Superior temporal gyrus (tissue), 1 donor: ENCODE measurements at regions not wholly inside any gene's neighbourhood (a gene's known extent, or its start where the extent isn't known, plus 50 kb on each side); places are given as distances from the start of the nearest gene placed in this dataset.
A peak's percentile ranks its signal among the peaks of the same experiment; 100 is the strongest.
"Not testable (repeated sequence)": the region's sequence is repeated elsewhere in the genome, so short reads cannot be mapped to it uniquely, and the experiment has no call there.

Experiments
- DNase-seq: peaks from one replicate; pipeline ENCODE4 v3.0.0-alpha.2; 2016; ENCODE audit errors: extremely low spot score

DNA sequence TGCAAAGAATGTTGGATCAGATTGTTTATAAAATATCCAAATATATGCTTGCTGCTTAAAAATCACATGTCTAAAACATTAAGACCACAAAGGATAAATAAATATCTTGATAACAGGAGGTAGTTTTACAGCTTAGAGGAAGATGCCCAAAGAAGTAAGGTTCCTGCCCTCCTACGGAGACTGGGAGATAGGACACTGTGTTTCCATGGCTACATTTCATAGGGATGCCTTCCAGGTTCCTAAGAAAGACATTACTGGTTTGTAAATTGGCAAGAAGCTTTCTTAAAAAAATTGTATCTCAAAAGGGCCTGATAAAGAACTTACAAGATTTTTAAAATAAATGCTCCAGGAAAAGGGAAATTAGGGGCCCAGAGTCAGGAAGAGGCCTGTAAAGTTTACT lies 437.2 kb downstream of the HINT1 start:
- DNase-seq, result peak; percentile 52

DNA sequence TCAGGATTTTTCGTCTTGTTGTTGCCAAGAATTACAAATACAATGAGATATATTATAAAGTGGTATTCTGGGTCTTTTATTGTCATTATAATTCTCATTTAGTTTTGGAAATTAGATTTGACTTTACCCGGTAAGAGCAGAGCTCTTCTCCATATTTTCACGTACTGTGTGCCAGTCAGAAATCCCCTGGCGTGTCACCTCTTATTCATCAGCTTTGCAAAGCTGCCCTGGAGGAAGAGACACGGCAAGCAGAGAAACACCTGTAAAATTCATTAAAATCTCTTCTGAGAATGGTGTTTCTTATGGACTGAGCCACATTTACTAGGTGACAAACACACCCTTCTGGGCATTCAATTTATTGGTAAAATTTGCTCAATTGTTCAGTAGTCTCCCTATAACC lies 440.4 kb downstream of the HINT1 start:
- DNase-seq, result no peak

DNA sequence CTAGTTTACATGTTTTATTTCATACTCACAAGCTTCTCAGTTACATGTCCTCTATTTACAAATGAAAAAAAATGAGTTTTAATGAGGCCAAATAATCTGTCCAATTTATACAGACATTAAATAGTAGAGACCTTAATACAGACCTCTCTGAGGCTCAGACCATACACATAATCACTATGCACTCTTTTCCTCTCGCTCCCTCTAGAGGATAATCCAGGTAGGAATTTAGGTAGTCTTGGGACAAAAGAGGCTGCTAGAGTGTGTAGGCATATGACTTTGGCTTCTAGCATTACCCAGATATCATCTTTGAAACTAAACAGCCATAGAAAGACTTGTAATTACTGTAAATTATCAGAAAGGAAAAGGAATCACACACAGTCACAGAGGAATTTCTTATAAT lies 444.7 kb downstream of the HINT1 start:
- DNase-seq, result no peak

DNA sequence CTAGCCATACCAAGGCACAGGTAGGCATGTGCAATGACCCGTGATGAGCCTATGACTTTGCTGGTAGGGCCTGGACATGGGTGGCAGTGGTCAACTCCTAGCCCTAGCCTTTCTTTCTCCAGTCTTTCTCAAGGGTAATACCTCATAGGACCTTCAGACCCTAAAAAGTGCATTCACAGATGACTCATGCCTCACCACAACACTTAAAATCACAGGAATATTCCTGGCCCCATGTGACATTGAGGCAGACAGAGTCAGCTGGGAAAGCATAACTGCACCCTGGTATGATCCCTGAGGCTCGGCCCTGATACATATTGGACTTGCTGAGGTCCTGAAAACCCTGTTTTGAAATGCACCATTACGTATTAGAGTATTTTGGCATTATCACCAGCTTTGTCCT lies 449.5 kb downstream of the HINT1 start:
- no peak for DNase-seq

DNA sequence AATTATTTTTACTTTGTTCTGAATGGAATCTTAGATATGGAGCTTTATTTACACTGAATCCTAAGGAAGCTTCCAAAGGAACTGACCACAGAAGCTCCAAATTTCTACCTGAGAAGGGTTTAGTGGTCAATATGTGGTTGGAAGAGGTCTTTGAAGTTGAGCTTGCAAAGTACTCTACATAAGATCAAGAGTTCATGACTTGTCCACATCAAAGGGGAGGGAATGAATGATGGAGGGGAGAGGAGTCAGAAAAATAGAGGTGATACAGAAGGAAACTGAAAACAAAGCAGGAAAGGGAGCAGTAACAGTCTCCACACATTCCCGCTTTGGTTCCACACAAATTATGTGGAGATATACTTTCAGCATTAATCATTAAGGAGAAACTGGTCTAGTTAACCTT lies 450.9 kb downstream of the HINT1 start:
- no peak for DNase-seq

DNA sequence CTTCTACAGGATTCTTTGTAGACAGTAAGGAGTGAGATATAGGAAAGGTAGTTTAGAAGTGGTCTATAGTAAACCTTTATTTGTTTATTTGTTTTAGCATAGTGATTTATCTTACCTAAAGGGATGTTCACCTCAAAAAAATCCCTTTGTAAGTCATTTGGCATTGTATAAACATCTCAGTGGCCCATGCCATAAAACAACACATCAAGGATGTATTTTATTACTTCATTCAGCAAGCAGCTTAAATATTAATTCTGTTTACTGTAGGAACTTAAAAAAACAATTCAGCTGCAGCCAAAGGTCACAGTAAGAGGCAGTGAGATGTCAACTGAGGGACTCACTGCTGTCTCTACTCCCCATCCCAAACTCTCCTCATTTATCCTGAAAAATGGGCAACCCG lies 452.7 kb downstream of the HINT1 start:
- DNase-seq, result no peak

DNA sequence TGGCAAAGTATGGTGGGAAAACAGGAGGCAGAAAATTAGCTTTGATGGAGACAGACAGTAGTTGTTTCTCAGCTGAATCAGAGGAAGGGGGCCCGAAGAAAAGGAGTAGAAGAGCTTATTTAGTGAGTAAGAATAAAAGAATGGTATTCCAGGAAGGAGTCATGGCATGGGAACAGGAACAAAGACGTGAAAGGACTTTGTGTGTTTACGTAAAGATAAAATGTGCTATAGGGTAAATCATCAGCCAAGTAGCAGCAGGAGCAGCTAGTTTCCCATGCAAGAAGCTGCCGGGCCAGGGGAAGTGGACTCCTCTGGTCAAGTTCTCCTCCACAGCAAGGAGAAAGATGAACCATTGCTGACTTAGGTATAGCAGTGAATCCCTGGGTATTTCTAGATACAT lies 454.5 kb downstream of the HINT1 start:
- DNase-seq, result no peak

DNA sequence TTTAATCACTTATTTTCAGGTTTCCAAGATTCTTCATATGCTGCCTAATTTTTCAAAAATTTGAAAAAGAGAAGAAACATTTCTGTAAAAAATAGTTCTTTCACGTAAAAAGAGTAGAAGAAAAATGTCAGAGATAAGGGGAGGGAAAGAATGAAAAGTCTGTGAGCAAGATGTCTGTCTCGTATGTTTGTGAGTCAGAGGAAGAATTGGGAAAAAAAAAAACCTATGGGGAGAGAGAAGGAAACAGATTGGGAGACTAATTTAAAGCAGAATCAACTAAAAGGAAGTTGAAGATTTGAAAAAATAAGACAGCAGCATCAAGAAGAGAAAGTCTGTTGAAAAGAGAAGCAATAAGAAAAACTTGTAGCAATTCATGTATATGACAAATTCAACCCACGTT lies 456.3 kb downstream of the HINT1 start:
- no peak for DNase-seq

DNA sequence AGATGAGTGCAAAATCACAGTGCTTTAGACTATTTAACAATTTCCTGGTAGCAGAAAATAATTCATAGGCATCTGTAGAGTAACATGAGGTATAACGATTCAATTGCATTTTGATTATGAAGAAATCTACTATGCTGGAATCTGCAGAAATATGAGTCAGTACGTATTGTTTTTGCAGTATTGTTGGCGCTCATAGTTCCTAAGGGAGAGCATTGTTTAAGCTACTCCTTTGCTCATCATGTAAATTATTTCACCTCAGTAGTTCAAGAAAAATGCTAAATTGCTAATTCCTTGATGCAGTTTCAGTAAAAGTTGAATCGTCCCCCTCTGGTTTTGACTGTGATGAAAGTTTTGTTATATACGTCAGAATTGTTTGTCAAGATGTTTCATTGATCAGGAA lies 458.4 kb downstream of the HINT1 start:
- DNase-seq, result no peak

DNA sequence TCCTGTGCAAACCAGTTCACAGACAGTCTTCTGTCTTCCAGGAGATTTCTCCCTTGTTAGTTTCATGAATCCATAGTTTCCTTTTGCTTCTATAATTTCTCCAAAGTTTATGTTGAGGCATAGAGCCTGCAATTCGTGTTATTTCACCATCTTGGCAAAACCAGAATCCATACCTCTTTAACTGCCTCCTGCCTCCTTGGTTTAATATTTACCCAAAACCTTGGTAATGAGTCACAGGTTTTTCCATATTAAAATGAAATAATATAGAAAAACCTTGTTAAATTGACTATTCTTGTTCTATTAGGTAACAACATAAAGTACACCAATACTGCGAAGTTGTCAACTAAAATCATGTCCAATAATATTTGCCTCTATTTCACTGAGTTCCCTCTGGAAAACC lies 459.7 kb downstream of the HINT1 start:
- no peak for DNase-seq

DNA sequence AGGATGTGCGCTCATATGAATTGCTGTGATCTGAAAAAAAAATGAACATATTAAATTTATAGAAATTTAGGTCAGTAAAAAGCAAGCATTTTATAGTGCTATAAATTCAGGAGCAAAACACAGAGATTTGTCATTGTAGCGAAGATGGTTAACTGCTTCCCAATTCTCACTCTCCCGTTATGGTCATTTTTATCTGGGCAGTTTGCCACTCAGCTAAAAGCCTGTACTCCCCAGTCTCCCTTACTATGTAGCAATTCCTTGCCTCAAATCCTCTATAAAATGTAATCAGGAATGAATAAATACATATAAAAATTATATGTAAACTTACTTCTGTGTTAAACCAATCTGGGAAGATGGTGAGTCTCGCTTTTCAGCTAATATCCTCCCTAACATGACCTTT lies 471.5 kb downstream of the HINT1 start:
- DNase-seq, result no peak

DNA sequence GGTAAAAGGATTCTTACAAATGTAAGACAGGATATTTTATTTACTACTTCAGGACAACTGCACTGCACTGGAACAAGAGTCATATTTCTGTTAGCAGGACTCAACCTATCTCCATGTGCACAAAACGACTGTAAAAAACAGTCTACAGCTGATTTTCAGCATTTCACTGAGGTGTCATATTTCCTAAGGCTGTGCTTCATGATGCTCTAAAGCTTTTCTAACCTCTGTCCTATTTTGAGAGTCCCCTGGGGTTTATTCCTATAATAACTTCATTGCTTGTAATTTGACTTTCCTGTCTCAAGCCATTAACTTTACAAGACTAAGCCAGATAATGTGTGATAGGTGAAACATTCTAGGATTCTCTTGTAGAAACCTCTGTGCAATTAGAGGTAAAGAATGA lies 472.3 kb downstream of the HINT1 start:
- DNase-seq, result no peak

DNA sequence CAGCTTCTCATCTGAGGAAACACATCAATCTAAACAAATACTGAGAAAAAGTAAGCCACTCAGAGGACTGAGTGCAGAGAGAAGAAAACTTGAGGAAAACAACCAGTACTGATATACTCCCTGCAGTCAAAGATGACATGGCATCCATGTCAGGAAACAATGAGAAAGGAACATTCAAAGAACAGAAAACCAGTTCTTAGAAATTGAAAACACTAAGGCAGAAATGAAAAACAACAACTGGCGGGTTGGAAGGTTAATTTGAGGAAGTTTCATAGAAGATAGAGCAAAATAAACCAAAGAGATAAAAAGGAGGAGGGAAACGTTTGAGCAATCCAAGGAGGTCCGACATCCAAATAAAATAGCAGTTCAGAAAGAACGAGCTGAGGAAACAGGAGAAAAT lies 475.2 kb downstream of the HINT1 start:
- DNase-seq, result no peak

DNA sequence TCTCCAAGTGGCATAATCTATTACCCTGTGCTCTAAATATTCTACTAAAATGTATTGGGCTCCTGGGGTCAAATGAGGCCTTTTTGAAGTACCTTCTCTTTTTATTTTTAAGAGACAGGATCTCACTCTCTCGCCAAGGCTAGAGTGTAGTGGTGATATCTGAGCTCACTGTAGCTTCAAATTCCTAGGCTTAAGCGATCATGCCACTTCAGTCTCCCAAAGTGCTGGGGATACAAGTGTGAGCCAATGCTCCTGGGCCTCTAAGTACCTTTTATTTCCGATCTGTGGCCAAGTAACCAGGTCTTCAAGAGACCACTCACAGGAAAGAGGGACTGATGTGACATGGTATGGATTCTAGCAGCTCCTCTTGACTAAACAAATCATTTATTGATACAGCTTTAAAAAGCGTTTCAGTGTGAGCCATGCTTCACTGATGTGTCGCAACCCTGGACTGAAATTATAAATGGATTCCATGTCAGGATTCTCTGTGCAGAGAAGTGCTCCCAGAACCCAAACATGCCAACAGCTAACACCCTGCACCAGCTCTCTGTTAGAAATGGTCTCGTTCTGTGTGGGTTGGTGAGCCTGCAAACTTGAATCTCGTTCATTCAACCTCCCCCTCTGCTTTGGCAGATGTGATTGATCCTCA lies 477.8 kb downstream of the HINT1 start:
- no peak for DNase-seq

DNA sequence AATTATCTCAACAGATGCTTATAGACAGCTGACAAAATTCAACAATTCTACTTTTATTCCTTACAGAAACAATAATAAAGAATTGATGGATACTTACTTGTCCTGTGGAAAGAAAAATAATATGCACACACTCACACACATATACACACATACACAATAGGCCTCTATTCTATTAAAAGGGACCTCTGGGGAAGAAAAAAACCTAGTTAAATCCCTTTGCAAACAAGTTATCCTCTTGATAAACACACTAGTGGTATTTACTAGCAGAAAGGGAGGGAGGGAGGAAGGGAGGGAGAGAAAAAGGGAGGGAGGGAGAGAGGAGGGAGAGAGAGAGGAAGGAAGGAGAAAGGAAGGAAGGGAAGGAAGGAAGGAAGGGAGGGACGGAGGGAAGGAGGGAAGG lies 486.4 kb downstream of the HINT1 start:
- no peak for DNase-seq

DNA sequence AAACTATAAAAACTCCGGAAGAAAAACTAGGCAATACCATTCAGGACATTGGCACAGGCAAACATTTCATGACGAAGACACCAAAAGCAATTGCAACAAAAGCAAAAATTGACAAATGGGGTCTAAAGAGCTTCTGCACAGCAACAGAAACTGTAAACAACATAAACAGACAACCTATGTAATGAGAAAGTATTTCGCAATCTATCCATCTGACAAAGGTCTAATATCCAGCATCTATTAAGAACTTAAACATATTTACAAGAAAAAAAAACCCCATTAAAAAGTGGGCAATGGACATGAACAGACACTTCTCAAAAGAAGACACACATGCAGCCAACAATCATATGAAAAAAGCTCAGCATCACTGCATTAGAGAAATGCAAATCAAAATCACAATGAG lies 498.6 kb downstream of the HINT1 start:
- no peak for DNase-seq

DNA sequence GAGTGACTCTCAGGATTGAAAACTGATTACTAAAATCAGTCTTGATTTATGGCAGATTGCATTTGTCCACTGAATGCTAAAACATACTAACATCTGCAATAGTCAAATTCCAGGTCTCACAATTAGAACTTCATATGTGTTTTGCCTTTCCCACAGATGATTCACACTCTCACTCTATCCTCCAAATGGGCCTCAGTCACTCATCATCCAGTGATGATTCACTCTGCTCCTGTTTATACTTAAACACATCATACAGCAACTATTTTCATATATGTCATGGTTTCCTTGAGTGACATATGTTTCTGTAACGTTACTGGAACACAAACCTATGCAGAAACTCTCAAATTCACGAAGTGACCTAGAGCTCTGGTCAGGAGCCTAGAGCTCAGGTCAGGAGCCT lies 512.9 kb downstream of the HINT1 start:
- no peak for DNase-seq

DNA sequence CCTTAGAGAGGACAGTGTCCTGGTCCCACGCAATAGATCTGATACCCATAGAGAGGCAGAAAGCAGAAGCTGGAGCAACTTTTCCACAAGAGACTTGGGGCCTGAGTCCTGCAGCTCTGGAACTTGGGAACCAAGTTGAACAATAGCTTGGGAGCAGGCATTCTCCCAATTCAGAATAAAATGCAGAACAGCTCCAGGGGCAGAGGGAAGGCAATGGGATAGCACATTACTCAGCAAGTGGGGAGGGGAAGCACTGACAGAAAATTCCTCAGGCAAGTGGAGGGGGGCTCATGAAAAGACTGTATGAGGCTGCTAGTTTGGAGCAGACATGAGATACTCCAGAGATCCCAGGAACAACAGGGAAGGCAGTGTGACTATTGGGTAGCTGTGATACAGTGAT lies 513.6 kb downstream of the HINT1 start:
- no peak for DNase-seq

DNA sequence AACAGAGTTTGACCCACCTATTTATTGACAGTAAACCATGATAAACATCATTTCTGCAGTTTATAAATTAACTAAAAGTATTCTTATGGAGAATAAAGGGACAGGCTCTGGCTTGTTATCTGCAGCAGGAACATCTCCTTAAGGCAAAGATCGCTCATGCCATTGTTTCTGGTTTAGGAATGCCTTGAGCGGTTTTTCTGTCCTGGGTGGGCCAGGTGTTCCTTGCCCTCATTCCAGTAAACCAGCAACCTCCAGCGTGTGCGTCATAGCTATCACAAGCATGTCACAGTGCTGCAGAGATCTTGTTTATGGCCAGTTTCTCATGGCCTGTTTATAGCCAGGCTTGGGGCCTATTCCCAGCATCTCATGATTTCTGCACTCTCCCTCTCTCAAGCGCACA lies 521.7 kb downstream of the HINT1 start:
- no peak for DNase-seq

DNA sequence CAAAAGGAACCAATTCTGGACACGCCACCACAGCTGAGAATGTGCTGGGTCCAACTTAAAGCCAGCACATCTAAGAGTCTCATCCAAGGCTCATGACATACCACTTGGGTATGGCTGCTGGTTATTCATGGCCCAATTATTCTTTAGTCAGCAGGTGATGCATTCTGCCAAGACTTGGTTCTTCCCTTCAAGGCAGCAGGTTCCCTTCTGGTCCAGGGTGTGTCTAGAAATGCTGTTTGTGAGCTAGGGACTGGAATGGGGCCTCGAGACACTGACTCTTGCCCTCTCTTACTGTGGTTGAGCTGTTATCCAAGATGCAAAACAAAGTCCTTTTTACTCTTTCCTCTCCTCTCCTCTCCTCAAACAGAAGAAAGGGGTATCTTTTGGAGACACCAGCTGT lies 522.6 kb downstream of the HINT1 start:
- DNase-seq, result no peak

DNA sequence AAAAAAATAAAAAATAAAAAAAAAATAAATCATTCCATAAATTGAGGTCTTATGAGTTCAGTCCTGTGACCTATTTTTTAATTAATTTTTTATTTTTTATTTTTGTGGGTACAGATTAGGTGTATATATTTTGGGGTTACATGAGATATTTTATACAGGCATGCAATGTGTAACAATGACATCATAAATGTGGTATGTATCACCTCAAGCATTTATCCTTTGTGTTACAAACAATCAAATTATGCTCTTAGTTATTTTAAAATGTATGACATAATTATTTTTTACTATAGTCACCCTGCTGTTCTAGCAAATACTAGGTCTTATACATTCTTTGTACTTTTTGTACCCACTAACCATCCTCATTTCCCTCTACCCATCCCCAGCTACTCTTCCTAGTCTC lies 537.9 kb downstream of the HINT1 start:
- no peak for DNase-seq

DNA sequence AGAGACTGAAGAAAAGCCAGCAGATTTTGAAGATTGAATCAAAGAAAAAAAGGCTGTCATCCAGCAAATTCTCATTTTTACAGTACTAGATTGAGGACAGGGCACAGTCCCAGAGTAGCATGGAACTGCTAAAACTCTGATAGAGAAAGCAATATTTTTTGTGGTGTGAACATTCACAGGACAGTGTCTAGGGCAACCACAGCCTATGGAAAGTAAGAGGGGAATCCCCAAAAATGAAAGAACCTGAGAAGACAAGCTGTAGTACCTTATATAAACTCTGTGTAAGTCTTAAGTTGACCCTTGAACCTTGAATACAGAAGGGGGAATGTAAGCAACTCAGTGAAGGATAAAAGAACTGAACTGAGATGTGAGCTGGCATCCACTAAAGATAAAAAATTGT lies 540.3 kb downstream of the HINT1 start:
- no peak for DNase-seq

DNA sequence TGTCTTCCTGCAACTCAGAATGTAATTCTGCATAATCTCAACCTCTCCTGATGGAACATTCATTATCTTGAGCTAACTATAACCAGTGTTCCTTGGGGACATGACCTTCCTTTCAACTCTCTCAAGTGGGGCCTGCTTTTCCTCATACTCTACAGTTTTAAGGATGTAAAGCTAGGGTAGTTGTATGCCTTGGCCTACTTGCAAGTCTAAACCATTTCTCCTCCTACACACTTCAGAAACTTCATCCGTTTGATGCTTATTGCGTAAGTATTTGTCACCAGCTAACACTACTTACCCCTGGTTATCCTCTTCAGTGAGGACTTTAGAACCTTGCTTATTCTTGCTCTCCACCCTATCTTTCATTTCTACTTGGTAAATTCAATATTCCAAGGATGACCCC lies 548.9 kb downstream of the HINT1 start:
- no peak for DNase-seq

DNA sequence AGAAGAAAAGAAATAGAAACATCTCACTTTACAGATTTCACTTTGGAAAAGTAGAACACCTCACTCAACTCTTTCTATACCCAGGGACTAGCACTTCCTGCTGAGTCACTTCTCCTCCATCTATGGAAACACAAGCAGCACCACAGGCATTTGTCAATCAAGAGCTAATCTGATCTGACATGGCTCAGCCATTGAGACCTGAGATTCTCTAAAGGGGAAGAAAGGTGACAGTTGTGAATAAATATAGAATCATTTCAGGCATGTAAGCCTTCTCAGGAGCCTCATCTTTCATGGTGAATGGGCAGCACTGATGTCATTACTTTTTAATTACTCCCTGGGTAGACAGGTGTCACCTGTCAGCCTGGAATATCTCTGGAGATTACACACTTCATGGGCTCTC lies 559.8 kb downstream of the HINT1 start:
- no peak for DNase-seq

DNA sequence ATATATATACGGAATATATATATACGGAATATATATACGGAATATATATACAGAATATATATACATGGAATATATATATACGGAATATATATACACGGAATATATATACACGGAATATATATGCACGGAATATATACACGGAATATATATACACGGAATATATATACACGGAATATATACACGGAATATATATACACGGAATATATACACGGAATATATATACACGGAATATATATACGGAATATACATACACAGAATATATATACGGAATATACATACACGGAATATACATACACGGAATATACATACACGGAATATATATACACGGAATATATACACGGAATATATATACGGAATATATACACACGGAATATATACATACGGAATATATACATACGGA lies 568.4 kb downstream of the HINT1 start:
- DNase-seq, result not testable (repeated sequence)
